HS-5 (cell line): ENCODE measurements at regions not wholly inside any gene's neighbourhood (a gene's known extent, or its start where the extent isn't known, plus 50 kb on each side); places are given as distances from the start of the nearest gene placed in this dataset.
"Not testable (repeated sequence)": the region's sequence is repeated elsewhere in the genome, so short reads cannot be mapped to it uniquely, and the experiment has no call there.

ENCODE experiments used
- DNase-seq: peaks from one replicate; pipeline ENCODE4 v3.0.0-alpha.2; 2012; ENCODE audit warnings: low read depth

- no peak for DNase-seq
Measured at GRCh38 chr6:139990856-139991465, 616.5 kb upstream of the CITED2 start.

GRCh38 chr6:139990026-139990686, 615.7 kb upstream of the CITED2 start:
- DNase-seq = no peak

GRCh38 chr6:139988685-139989084, 614.2 kb upstream of the CITED2 start:
- no peak for DNase-seq

DNA sequence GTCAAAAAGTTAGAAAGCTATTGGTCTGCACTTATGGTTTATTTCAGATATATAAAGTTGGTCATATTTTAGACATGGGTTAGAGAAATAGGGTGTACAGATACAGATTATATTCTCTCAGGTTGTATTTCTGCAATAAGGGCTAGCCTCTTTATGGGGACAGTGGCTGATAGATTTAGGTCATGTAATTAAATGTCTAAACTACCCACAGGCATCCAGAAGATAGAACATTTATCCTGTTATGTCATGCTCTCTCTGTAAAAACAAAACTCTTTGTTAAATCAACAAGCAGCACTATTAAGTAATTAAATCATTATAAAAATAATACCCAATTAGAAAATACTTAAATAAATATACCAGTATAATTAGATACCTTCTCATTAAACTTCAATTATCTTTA, 612.6 kb upstream of the CITED2 start:
- DNase-seq = no peak

GRCh38 chr6:139985236-139985815, 610.9 kb upstream of the CITED2 start:
- no peak for DNase-seq

DNA sequence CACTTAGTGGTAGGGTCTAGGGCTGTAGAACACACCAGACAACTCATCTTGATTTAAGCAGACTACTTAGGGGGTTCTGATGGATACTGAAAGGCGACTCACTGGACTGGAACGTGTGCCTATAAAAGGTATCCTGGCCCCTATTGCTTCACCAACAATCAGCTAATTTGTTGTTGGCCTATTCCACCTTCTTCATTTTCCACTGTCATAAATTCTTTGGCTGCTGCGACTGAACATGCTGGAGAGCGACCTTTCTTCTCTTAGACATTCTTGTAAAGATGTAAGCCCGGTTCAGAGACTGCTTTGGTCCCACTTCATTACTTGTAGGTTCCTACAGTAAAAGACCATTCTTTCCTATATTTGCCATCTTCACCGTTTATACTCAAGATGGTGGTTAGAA, 609.9 kb upstream of the CITED2 start:
- no peak for DNase-seq

DNA sequence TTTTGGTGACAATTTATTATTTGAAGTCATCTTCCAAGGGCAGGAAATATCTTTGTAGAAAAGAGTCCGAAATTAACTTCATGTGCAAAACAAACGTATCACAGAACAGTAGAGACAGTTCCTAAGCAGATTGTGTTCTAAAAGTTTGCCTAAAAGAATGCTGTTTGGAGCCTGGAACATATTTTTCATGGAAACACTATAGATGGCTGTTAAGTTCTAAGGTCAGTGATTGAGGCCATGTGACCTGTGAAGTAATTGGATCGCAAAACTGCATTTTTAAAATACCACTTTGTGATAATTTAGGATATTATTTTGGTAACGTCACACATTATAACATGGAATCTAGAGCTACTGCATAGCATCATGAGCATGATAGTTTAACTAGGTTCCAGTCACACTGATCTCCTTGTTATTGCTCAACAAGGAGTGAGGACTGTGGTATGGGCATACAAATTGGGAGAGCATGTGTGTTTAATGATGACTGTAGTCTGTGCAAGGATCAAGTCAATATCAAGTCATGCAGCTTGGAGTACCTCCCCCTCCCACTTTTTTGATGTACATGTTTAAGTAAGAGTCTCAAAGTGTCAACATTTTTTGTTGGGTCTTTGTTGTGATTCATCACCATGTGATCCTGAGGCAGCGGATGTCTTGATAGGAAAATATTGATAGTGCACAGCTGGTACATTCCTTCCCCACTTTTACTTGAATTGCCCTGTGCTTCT, 609.3 kb upstream of the CITED2 start:
- no peak for DNase-seq

- DNase-seq = no peak
Measured at GRCh38 chr6:139982652-139983295, 608.3 kb upstream of the CITED2 start.

DNA sequence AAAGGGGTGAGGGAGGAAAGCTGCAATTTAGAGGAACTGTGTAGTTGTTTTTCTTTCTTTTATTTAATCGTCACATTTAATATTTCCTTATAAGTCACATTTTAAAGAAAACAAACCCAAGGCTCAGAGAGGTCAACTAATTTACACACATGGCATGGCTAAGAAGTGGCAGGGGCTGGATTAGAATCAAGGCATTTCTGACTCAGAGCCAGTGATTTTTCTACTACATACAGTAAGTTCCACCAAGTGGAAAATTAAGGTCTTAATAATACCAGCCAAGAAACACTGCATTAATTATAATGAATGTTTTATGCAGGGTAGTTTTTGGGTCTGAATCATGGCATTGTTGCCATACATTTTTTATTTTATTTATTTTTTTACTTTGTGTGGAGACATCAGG, 607.7 kb upstream of the CITED2 start:
- no peak for DNase-seq

- DNase-seq = no peak
Measured at GRCh38 chr6:139981768-139982181, 607.3 kb upstream of the CITED2 start.

DNA sequence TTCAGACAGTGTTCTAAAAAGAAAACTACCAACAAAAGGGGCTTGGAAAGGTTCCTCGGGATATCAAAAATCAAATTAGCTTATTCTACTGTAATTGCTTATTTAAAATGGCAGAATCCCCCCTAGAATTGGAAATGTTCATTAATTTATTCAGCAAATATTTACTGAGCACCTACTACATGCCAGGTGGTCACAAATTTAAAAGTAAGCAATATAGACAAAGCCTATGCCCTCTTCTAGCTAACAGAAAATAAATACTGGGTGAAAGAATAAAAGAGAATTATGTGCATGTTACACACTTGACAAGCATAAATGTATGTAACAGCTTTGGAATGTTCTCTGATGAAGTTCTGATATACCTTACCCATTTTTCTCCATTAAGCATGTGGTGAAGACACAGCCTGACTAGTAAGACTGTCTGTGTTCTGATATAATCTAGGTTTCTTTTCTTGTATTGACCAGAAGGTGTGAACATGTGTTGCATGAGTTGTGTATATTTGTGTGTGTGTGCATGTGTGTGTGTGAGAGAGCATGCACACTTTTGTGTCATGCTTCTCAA, 606.7 kb upstream of the CITED2 start:
- DNase-seq = no peak

GRCh38 chr6:139980631-139981030, 606.2 kb upstream of the CITED2 start:
- not testable (repeated sequence) for DNase-seq

GRCh38 chr6:139979021-139979725, 604.7 kb upstream of the CITED2 start:
- no peak for DNase-seq

GRCh38 chr6:139977887-139978332, 603.5 kb upstream of the CITED2 start:
- DNase-seq = no peak

- DNase-seq = no peak
Measured at GRCh38 chr6:139973669-139974344, 599.4 kb upstream of the CITED2 start.

GRCh38 chr6:139972116-139972515, 597.7 kb upstream of the CITED2 start:
- DNase-seq = no peak

DNA sequence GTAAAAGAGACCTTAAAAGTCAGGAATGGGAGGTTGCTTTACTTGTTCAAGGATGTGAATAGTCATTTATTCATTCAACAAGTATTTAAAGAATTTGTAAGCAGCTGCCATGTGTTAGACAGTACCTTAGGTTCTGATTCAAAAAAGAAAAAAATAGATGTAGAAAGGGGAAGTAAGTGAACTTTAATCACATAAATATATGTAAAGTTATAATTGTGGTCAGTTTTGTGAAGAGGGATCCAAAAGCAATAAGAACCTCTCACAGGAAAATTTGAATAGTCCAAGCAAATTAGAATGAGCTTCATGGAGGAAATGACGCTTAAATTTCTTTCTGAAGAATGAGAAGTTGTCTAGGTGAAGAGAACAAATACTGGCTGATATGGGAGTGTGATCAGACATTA, 596.1 kb upstream of the CITED2 start:
- no peak for DNase-seq

GRCh38 chr6:139967497-139967896, 593.0 kb upstream of the CITED2 start:
- DNase-seq = no peak

DNA sequence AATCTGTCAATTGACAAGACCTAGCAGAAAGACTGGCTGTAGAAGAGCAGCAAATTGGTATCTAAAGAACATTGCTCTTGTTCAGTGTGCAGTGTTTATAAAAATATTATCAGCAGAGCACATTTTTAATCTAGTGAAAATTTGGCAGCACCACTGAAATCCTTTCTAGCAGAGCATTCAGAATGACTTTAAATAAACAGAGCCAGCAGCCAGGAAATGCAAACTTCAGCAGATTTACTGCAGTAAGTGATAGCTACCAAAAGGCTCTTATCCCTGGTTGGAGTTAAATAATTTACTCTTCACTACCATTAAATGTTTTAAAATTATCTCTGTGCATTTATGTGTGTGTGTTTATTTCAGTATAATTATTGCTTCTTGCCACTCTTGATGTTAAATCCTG, 590.9 kb upstream of the CITED2 start:
- no peak for DNase-seq

DNA sequence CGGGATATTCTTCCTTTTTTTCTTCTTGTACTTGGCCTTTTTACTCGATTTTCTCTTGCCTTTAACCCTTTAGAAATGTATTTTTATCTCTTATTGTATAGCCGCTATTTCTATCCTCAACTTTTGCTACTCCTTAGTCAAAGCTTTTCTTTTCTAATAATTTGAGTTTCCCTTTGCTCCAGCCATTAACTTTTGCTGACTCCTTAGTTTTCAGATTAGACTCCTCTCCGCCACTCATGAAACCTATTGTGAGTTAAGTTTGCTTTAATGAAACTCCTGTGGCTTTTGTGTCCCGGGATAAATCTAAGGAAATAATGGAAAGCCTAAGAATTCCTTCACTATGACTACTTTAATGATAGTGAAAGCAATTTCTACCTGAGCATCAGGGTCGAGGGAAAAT, 590.3 kb upstream of the CITED2 start:
- no peak for DNase-seq
